PC-9 (cell line): ENCODE measurements at regions not wholly inside any gene's neighbourhood (a gene's known extent, or its start where the extent isn't known, plus 50 kb on each side); places are given as distances from the start of the nearest gene placed in this dataset.
"Not testable (repeated sequence)": the region's sequence is repeated elsewhere in the genome, so short reads cannot be mapped to it uniquely, and the experiment has no call there.

ENCODE experiments used
- EZH2 ChIP-seq: fragments of 200-600 bp; sonication (generic); IDR thresholded peaks from 2 replicates; pipeline ENCODE4 v1.8.0; 2017; ENCODE audit warnings: antibody characterized with exemption, low read depth
- TF ChIP-seq, protein P1 (sequence below): fragments of 200-600 bp; sonication (generic); conservative IDR thresholded peaks from 2 replicates; pipeline ENCODE4 v1.6.1; 2017; ENCODE audit warnings: mixed run types, antibody characterized with exemption, mild to moderate bottlenecking, moderate library complexity

DNA sequence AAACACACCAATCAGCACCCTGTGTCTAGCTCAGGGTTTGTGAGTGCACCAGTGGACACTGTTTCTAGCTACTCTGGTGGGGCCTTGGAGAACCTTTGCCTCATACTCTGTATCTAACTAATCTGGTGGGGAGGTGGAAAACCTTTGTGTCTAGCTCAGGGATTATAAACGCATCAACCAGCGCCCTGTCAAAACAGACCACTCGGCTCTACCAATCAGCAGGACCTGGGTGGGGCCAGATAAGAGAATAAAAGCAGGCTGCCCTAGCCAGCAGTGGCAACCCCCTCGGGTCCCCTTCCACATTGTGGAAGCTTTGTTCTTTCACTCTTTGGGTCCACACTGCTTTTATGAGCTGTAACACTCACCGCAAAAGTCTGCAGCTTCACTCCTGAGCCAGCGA is 121.8 kb downstream of the FSCB start:
- TF ChIP-seq, protein P1, sequence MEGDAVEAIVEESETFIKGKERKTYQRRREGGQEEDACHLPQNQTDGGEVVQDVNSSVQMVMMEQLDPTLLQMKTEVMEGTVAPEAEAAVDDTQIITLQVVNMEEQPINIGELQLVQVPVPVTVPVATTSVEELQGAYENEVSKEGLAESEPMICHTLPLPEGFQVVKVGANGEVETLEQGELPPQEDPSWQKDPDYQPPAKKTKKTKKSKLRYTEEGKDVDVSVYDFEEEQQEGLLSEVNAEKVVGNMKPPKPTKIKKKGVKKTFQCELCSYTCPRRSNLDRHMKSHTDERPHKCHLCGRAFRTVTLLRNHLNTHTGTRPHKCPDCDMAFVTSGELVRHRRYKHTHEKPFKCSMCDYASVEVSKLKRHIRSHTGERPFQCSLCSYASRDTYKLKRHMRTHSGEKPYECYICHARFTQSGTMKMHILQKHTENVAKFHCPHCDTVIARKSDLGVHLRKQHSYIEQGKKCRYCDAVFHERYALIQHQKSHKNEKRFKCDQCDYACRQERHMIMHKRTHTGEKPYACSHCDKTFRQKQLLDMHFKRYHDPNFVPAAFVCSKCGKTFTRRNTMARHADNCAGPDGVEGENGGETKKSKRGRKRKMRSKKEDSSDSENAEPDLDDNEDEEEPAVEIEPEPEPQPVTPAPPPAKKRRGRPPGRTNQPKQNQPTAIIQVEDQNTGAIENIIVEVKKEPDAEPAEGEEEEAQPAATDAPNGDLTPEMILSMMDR: not testable (repeated sequence)
- TF ChIP-seq EZH2: not testable (repeated sequence)
